SIG-M5 treated with dmso at 0.1 percent for 504 hours (cell line): ENCODE measurements at regions not wholly inside any gene's neighbourhood (a gene's known extent, or its start where the extent isn't known, plus 50 kb on each side); places are given as distances from the start of the nearest gene placed in this dataset.
"Not testable (repeated sequence)": the region's sequence is repeated elsewhere in the genome, so short reads cannot be mapped to it uniquely, and the experiment has no call there.

Source experiments
- DNase-seq: peaks from one replicate; lab custom pipeline; 2025; ENCODE audit not compliant: unreplicated experiment; lab: John Stamatoyannopoulos, UW

DNA sequence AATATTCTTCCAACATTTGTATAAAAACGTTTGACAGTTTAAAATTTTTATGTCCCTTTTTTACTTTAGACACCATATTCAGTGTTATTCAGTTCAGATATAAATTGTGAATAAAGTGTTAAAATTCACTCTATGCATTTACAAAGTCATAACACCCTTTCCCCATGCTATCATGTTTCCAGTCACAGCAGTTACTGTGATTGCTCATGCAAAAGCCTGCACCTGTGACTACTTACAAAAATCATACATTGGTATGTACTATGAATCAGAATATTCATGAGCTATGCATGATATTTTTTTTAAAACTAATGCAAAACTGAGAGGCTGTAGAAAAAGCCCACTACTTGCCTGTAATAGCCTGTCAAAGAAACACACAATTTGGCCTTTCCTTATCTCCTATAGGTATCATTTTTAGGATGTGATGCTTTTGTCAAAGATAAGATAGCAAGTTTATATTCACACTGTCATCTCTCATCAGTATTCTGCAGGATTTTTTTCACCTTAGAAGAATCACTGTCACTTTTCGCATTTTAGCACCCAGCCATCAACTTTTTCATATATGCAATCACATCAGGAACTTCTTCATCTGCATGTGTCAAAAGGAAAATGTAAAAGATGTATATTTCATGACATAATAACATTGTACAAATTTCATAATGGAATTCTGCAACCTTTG is 443.2 kb downstream of the C12orf50 start:
- no peak for DNase-seq

- not testable (repeated sequence) for DNase-seq
These were observed 450.1 kb downstream of the C12orf50 start for GRCh38 chr12:87579091-87579490.

GRCh38 chr12:87575906-87576305 is 453.3 kb downstream of the C12orf50 start:
- no peak for DNase-seq

DNA sequence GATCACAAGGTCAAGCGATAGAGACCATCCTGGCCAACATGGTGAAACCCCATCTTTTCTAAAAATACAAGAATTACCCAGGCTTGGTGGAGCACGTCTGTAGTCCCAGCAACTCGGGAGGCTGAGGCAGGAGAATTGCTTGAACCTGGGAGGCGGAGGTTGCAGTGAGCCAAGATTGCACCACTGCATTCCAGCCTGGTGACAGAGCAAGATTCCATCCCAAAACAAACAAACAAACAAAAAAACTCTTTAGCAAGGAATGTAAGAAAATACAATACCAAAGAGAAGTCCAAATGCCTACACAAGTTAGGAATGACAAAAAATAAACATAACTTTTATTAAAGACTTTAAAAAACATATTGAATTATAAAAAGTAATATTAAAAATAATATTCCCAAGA is 462.3 kb downstream of the C12orf50 start:
- not testable (repeated sequence) for DNase-seq

DNA sequence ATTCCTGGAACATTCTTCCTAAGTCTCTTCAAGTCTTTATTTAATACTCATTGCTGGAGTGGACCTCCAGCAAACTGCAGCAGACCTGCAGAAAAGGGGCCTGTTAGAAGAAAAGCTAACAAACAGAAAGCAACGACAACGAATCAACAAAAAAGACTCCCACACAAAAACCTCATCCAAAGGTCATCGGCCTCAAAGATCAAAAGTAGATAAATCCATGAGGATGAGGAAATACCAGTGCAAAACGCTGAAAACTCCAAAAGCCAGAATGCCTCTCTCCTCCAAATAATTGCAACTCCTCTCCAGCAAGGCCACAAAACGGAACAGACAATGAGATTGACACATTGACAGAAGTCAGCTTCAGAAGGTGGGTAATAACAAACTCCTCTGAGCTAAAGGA is 472.2 kb downstream of the C12orf50 start:
- DNase-seq, result no peak

DNA sequence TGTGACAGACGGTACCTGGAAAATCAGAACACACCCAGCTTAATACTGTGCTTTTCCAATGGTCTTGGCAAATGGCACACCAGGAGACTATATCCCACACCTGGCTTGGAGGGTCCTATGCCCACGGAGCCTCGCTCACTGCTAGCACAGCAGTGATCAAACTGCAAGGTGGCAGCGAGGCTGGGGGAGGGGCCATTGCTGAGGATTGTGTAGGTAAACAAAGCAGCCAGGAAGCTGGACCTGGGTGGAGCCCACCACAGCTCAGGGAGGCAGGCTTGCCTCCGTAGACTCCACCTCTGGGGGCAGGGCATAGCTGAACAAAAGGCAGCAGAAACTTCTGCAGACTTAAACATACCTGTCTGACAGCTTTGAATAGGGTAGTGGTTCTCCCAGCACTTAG is 498.0 kb downstream of the C12orf50 start:
- not testable (repeated sequence) for DNase-seq

GRCh38 chr12:87529413-87529812 is 499.8 kb downstream of the C12orf50 start:
- no peak for DNase-seq

- DNase-seq, result no peak
These were observed 508.2 kb downstream of the C12orf50 start for GRCh38 chr12:87520968-87521367.

DNA sequence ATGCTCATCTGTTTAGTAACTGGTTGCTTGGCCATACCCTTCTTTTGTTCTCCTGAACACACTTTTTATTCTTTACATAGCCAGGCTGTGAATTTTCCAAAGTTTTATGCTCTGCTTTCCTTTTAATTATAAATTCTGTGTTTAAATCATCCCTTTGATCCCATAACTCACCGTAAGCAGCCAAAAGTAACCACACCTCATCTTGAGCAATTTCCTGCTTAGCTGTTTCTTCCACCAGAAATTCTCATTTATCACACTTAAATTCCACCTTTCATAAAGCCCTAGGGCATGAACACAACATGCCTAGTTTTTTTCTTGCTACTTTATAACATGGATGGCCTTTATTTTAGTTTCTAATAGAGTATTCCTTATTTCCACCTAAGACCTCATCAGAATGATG is 510.7 kb downstream of the C12orf50 start:
- DNase-seq, result no peak

GRCh38 chr12:87518036-87518435 is 511.2 kb downstream of the C12orf50 start:
- DNase-seq, result no peak

DNA sequence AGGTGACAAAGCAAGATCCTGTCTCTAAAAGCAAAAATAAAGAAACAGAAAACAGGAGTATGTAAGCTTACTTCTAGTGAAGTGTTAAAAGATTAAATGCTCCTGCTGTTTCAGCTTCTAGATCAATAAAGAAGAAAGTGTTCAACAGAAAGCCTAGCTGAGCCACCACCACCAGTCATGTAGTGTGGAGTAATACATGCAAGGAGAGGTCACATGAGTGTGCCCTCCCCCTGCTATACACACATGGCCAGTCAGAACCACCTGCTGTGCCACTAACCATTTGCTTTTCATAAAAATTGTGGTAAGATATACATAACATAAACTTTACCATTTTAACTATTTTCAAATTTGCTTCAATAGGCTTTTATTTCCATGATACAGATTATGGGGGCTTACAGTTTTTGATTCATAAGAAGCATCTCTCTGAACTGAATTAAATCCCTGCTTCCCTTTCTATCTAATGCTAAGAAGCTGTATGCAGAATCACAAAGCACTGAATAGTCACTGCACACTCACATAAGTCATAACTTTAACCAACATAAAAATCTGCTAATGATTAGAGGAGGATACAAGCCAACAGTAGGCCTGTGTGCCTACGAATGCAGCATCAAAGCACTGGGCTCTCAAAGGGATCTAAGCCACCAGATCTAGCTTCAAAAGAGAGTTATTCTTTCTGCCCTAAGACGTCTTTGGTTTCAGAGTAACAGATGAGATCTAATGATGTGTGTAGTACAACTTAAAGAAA is 515.5 kb downstream of the C12orf50 start:
- DNase-seq, result no peak

GRCh38 chr12:87511371-87511770 is 517.8 kb downstream of the C12orf50 start:
- no peak for DNase-seq

DNA sequence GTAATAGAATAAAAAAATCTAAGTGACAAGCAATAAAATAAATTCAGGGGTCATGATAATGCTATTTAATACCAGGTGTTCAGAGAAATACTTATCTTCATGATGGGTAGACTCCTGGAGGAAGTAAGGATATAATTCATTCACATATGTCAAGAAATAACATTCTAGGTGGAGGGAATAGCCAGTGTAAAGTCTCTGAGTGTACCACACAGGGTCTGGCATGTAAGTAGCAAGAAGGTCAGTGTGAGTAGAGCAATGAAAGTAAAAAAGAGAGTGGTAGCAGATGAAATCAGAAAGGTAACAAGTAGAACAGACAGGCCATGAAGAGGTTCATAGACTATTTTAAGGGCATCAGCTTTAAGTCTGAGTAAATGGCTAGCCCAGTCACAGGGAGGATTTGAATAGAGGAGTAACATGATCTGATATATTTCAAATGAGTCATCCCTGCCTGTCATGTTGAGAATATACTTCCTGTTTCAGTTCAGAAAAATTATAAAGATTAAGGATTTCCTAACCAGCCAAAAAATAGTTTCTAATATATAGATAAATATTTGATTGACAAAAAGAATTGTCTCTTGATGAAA is 519.9 kb downstream of the C12orf50 start:
- peak; percentile 30 for DNase-seq

DNA sequence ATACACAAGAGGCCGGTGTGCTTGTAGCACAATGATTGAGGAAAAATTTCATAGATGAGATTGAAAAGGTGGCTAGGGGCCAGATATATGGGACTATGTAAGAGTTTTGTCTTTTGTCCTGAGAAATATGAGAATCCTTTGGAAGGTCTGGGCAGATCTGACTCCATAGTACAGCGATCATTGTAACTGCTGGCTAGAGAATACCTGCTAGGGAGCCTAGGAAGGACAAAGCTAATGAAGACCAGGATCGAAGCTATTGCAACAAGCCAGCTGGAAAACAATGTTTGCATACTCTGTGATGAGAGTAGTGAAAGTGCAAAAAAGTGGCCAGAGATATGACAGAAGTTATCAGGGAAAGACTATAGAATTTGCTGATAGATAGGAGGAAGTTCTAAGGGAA is 537.6 kb downstream of the C12orf50 start:
- DNase-seq, result no peak

- no peak for DNase-seq
These were observed 538.1 kb downstream of the C12orf50 start for GRCh38 chr12:87491089-87491488.

DNA sequence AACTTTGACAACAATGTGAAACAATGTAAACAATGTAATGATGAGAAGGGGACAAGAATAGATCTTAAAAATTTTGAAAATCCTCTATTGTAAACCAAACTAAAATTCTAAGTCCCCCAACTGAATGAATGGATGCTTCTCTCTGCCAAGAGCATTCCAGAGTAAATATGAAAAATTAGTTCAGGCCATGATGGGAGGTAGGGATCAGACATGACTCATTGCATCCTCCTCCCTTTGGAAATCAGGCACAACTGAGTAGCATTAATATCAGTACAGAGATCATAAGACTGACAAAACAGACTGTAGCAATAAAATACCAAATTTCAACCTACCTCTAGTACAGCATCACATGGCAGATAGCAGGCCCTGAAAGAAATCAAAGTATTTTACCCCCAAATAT is 559.9 kb downstream of the C12orf50 start:
- DNase-seq, result no peak

DNA sequence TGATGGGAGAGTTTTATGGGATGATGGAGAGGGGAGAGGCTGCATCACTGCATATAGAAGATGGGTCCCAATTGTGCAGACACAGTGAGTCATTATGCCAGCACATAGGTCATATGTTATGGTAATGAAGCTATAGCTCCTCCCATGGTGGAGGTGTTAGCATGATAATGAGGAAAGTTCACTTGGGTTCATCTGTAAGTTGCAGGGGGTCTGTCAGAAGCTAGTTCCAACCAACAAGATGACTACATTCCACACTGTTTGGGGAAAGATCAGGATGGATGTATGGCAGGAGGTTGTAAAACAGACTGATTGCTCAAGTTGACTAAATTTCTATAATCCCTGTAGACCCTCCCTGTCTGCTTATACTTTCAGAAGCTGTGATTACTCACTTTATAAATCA is 561.3 kb downstream of the C12orf50 start:
- no peak for DNase-seq

DNA sequence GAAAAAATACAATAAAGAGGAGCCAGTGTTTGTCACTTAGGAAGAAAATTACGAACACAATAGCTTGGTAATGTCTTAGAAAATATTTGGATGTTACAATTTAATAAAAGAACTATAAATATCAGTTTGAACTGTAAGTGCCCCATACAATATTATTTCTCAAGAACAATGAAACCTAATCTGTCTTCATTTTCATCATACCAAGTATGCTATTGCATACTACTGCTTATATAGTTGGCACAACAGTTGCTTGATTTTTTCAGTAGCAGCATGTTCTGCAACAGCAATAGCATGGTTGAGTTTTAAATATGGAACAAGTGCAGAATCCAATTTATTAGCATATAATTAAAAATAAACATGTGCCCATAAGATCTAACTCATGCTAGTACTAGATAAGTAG is 564.6 kb downstream of the C12orf50 start:
- DNase-seq, result no peak

GRCh38 chr12:87444039-87444438 is 585.2 kb downstream of the C12orf50 start:
- DNase-seq, result no peak

DNA sequence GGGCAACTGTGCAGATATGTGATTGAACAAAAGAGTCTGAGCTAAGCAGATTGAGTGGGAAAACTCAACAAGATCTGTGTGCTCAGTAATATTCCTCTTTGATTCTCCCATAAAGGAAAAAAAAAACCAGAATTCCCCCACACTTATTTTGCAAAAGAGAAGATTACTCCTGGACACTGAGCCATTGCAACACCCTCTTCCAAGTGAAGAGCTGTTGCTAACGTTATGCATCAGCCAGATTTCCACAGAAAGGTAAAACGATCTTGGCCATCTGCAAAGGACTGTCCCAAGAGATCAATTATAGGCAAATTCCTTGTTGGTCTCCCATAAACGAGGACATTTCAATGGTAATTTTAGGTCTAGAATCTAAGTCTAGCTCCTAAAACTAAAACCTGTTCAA is 587.7 kb downstream of the C12orf50 start:
- DNase-seq, result no peak

DNA sequence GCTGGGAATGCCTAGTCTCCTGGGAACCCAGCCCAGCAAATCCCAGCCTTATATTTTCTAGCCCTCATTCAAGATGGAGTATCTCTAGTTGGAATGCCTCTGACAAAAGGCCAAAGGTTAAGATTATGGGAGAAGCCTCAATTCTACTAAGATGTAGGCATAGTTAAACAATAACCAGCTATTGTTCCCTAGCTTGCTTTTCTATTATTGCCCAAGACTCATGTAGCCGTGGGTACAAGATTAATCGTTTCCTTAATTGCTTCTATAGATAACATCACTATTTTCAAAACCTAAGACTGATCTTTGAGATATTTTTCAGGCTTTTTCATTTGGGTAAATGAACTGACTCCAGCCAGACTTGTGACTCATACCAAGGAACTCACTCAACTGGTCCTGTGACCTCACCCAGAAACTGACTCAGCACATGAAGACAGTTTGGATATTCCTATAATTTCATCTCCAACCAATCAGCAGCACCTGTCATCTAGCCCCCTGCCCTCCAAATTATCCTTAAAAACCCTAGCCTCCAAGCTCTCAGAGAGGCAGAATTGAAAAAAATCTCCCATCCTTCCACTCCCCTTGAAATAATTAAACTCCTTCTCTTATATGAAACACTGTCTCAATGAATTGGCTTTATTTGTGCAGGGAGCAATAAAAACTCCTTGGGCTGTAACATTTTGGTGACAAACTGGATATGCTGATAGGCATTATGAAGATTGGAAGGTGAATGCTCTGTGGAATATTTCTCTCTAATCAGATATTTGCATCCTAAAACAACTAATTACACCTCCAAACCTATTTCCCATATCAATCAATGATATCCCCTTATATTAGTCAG is 589.0 kb downstream of the C12orf50 start:
- DNase-seq, result peak; percentile 65
